G401 (cell line): ENCODE measurements at regions not wholly inside any gene's neighbourhood (a gene's known extent, or its start where the extent isn't known, plus 50 kb on each side); places are given as distances from the start of the nearest gene placed in this dataset.
A peak's percentile ranks its signal among the peaks of the same experiment; 100 is the strongest.

Experiments used
- DNase-seq: peaks from one replicate; pipeline ENCODE4 v3.0.0-alpha.2; 2015; ENCODE audit warnings: low spot score
- in situ Hi-C: cut with HindIII; loops from 2 replicates; pipeline ENCODE4 v1.10.0; 2016; ENCODE audit warnings: low sequenced_read_pairs, mixed read lengths

GRCh38 chr5:168030912-168031311, 260.5 kb upstream of the WWC1 start:
- in situ Hi-C loops: no loop called here
- DNase-seq: no peak

GRCh38 chr5:168031614-168032013, 259.8 kb upstream of the WWC1 start:
- DNase-seq: no peak
- in situ Hi-C loops: no loop called here

- no peak for DNase-seq
- in situ Hi-C loops: no loop called here
Measured at GRCh38 chr5:168039039-168039438, 252.4 kb upstream of the WWC1 start.

- no peak for DNase-seq
- in situ Hi-C loops: no loop called here
Measured at GRCh38 chr5:168039566-168040248, 251.7 kb upstream of the WWC1 start.

- DNase-seq: no peak
- in situ Hi-C loops: no loop called here
Measured at GRCh38 chr5:168041583-168041982, 249.9 kb upstream of the WWC1 start.

GRCh38 chr5:168042284-168043068, 249.0 kb upstream of the WWC1 start:
- no peak for DNase-seq
- in situ Hi-C loops: no loop called here

GRCh38 chr5:168046163-168046562, 245.3 kb upstream of the WWC1 start:
- DNase-seq: no peak
- in situ Hi-C loops: no loop called here

- peak; percentile 79 for DNase-seq
- in situ Hi-C loops: no loop called here
Measured at GRCh38 chr5:168047043-168047668, 244.3 kb upstream of the WWC1 start.

GRCh38 chr5:168047669-168048111, 243.8 kb upstream of the WWC1 start:
- in situ Hi-C loops: no loop called here
- DNase-seq: no peak

GRCh38 chr5:168048486-168048885, 243.0 kb upstream of the WWC1 start:
- in situ Hi-C loops: no loop called here
- no peak for DNase-seq

- no peak for DNase-seq
- in situ Hi-C loops: no loop called here
Measured at GRCh38 chr5:168052686-168053085, 238.8 kb upstream of the WWC1 start.

- DNase-seq: no peak
- in situ Hi-C loops: no loop called here
Measured at GRCh38 chr5:168054091-168054490, 237.4 kb upstream of the WWC1 start.

GRCh38 chr5:168055141-168055683, 236.2 kb upstream of the WWC1 start:
- in situ Hi-C loops: no loop called here

GRCh38 chr5:168055961-168056360, 235.5 kb upstream of the WWC1 start:
- no peak for DNase-seq
- in situ Hi-C loops: no loop called here

More at GRCh38 chr5:168055141-168055683, 236.2 kb upstream of the WWC1 start:
- no peak for DNase-seq

GRCh38 chr5:168056499-168057182, 234.8 kb upstream of the WWC1 start:
- no peak for DNase-seq
- in situ Hi-C loops: no loop called here

- in situ Hi-C loops: no loop called here
- DNase-seq: no peak
Measured at GRCh38 chr5:168057905-168058304, 233.5 kb upstream of the WWC1 start.

- DNase-seq: no peak
- in situ Hi-C loops: no loop called here
Measured at GRCh38 chr5:168059131-168059530, 232.3 kb upstream of the WWC1 start.

GRCh38 chr5:168062239-168062638, 229.2 kb upstream of the WWC1 start:
- in situ Hi-C loops: no loop called here
- DNase-seq: no peak

GRCh38 chr5:168064457-168064856, 227.0 kb upstream of the WWC1 start:
- in situ Hi-C loops: no loop called here
- DNase-seq: no peak
